ENCODE measurements at regions not wholly inside any gene's neighbourhood (a gene's known extent, or its start where the extent isn't known, plus 50 kb on each side); places are given as distances from the start of the nearest gene placed in this dataset.

GRCh38 chr9:126093771-126094170, 232.9 kb upstream of the MVB12B start:
- Histone ChIP-seq H3K27ac (no peak overlapping the region), H3K4me3 (no peak overlapping the region), H3K4me1 (peaks cover 0 to 7% (median 7%) of the 10 kb centered on the region in 4 donors), H3K27me3 (no peaks in the 10 kb centered on the region), H3K9me3 (no peaks in the 10 kb centered on the region), H3K36me3 (no peaks in the 10 kb centered on the region)
- no peak for DNase-seq
- TF ChIP-seq CTCF (IDR thresholded peaks at IDR 0.05) (no peak), POLR2AphosphoS5 (IDR thresholded peaks at IDR 0.05) (no peak)
- intact Hi-C loops (cut with DNase I) = no loop called here
- WGBS, 2 donors = 66 to 77% methylated on average over 9 of the region's 9 CpGs

- no peaks in the 10 kb centered on the region for H3K27me3 ChIP-seq
- no peaks in the 10 kb centered on the region for H3K36me3 ChIP-seq
- H3K9me3 ChIP-seq = no peaks in the 10 kb centered on the region
- no peak for TF ChIP-seq POLR2AphosphoS5 (IDR thresholded peaks at IDR 0.05)
- TF ChIP-seq EP300 (IDR thresholded peaks at IDR 0.05) = no peak
- no peak for TF ChIP-seq CTCF (IDR thresholded peaks at IDR 0.05)
- TF ChIP-seq POLR2A (IDR thresholded peaks at IDR 0.05) = no peak
- peaks cover 0 to 7% (median 7%) of the 10 kb centered on the region in 4 donors for H3K4me1 ChIP-seq
- no peak overlapping the region for H3K27ac ChIP-seq
- 86 to 87% methylated on average over 16 of the region's 16 CpGs for WGBS, 2 donors
- intact Hi-C loops (cut with DNase I) = no loop called here
- DNase-seq = no peak
- H3K4me3 ChIP-seq = no peak overlapping the region
These were observed 231.0 kb upstream of the MVB12B start for GRCh38 chr9:126095546-126096190.

GRCh38 chr9:126096340-126096739, 230.3 kb upstream of the MVB12B start:
- Histone ChIP-seq H3K27me3 (no peaks in the 10 kb centered on the region), H3K27ac (no peak overlapping the region), H3K9me3 (no peaks in the 10 kb centered on the region), H3K4me1 (peaks cover 0 to 7% (median 7%) of the 10 kb centered on the region in 4 donors), H3K36me3 (no peaks in the 10 kb centered on the region), H3K4me3 (no peak overlapping the region)
- TF ChIP-seq EP300 (IDR thresholded peaks at IDR 0.05) = no peak
- TF ChIP-seq POLR2A (IDR thresholded peaks at IDR 0.05) = no peak
- no peak for TF ChIP-seq CTCF (IDR thresholded peaks at IDR 0.05)
- TF ChIP-seq POLR2AphosphoS5 (IDR thresholded peaks at IDR 0.05) = no peak
- WGBS, 2 donors = 81% methylated on average over 7 of the region's 7 CpGs
- peak; percentile 26 for DNase-seq
- intact Hi-C loops (cut with DNase I) = no loop called here

- no peak for TF ChIP-seq POLR2A (IDR thresholded peaks at IDR 0.05)
- no peak for TF ChIP-seq EP300 (IDR thresholded peaks at IDR 0.05)
- TF ChIP-seq POLR2AphosphoS5 (IDR thresholded peaks at IDR 0.05) = no peak
- TF ChIP-seq CTCF (IDR thresholded peaks at IDR 0.05) = no peak
- DNase-seq = no peak
These were observed 228.9 kb upstream of the MVB12B start for GRCh38 chr9:126097679-126098078.

GRCh38 chr9:126106404-126106803, 220.2 kb upstream of the MVB12B start:
- H3K4me3 ChIP-seq = no peak overlapping the region
- no peak overlapping the region for H3K27ac ChIP-seq
- 94% methylated on average over 5 of the region's 5 CpGs for WGBS, 2 donors
- DNase-seq = no peak
- H3K4me1 ChIP-seq = no peaks in the 10 kb centered on the region
- no peaks in the 10 kb centered on the region for H3K9me3 ChIP-seq
- TF ChIP-seq CTCF (IDR thresholded peaks at IDR 0.05) (no peak), POLR2A (IDR thresholded peaks at IDR 0.05) (no peak), POLR2AphosphoS5 (IDR thresholded peaks at IDR 0.05) (no peak), EP300 (IDR thresholded peaks at IDR 0.05) (no peak)
- no peaks in the 10 kb centered on the region for H3K36me3 ChIP-seq
- intact Hi-C loops (cut with DNase I) = no loop called here
- H3K27me3 ChIP-seq = no peaks in the 10 kb centered on the region

More at GRCh38 chr9:126097679-126098078, 228.9 kb upstream of the MVB12B start:
- no peaks in the 10 kb centered on the region for H3K27me3 ChIP-seq
- intact Hi-C loops (cut with DNase I) = no loop called here
- no peak overlapping the region for H3K27ac ChIP-seq
- no peak overlapping the region for H3K4me3 ChIP-seq
- no peaks in the 10 kb centered on the region for H3K9me3 ChIP-seq
- WGBS, 2 donors = 65 to 78% methylated on average over 6 of the region's 6 CpGs
- no peaks in the 10 kb centered on the region for H3K36me3 ChIP-seq
- peaks cover 0 to 7% (median 7%) of the 10 kb centered on the region in 4 donors for H3K4me1 ChIP-seq
